NCI-H1092 treated with DMSO at 0.1 percent for 48 hours (cell line): ENCODE measurements at regions not wholly inside any gene's neighbourhood (a gene's known extent, or its start where the extent isn't known, plus 50 kb on each side); places are given as distances from the start of the nearest gene placed in this dataset.
A peak's percentile ranks its signal among the peaks of the same experiment; 100 is the strongest.
"Not testable (repeated sequence)": the region's sequence is repeated elsewhere in the genome, so short reads cannot be mapped to it uniquely, and the experiment has no call there.

ENCODE experiments used
- DNase-seq: peaks from one replicate; lab custom pipeline; 2025; lab: John Stamatoyannopoulos, UW

GRCh38 chr9:78438211-78438610 is 141.3 kb downstream of the PSAT1 start:
- DNase-seq: no peak

GRCh38 chr9:78438780-78439179 is 141.9 kb downstream of the PSAT1 start:
- no peak for DNase-seq

DNA sequence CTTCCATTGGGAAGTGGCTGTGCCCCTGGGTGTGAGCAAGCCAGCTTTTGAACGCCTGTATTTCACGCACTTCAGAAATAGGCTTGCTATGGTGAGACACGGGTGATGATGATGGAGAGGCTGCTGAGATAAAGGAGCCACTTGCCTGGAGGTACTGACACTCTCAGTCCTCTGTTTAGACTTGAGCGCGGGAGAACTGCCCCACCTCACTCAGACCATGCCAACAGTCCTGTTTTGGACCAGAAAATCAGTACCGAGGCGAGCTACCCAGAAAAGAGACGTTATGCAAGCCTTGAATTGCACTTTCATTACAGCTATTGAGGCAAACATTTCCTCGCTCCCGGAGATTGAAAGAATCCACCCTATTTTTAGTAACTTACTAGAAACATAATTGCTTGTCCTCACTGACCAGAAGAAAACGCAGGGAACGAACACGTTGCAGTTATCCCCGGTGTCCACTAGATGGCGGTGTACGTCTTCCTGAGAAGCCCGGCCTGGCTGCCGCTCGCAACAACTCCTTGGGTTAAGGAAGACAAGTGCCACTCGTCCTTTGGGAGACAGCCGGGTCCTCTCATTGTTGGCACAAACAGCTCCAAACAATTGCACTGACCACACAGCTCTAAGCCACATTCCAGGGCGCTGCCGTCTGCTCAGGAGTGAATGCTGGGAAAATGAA is 142.4 kb downstream of the PSAT1 start:
- DNase-seq: peak; percentile 69

DNA sequence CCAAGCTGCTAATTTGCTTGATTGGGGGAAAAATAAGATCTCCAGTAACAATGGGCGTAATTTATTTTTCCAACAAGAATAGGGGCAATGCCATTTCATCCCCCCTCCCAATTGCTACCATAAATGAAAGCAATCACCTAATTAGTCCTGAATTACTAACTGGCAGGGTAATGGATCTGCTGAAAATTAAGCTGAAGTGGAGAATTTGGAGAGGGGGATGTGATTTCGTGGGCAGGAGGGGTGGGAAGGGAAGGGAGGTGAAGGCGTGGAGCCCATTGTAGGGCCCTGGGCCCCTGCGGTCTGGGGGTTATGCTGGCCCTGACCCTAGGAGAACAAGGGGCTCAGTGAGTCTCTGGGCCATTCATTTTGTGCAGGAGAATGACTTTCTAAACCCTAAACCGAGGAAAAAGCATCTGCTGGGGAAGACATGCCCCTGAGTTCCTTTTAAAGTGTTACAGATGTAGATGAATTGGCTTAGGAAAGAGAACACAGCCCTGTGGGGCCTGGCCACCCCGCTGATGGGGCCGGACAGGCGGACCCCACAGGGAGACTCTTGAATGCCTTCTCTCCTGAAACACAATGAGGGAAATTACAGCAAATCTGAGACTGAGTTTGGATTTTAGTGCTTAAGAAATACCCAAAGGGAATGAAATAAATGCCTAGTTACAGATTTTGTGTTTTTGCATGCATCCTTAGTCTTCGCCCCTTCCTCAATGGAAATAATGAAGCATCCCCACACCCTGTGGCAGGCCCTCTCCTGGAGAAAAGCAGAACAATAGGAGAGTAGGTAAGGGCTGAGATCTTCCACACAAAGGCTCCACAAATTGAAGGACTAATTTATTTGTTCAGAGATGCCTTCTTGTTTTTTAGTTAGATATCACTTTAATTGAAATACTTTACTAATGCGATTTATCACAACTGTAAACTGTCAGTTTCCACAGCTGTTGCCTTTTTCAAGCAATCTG is 143.2 kb downstream of the PSAT1 start:
- no peak for DNase-seq

DNA sequence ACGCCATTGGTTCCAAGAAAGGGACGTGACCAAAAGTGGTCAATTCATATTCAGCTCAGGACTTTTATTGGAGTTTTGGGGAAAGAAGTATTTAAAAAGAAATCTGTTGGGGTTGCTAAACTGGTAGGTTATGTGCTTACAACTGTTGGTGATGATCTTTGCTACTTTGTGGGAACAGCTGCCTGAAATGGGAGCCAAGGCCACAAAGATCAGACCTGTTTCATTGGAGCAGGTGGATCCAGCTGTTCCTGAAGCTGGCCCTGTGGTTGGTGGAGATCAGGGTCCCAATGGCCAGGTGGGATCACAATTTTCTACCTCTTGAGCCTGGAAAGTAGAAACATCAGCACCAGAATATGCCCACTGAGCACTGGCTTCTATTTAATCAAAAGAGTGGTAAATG is 144.5 kb downstream of the PSAT1 start:
- DNase-seq: no peak

GRCh38 chr9:78441822-78442431 is 145.0 kb downstream of the PSAT1 start:
- no peak for DNase-seq

DNA sequence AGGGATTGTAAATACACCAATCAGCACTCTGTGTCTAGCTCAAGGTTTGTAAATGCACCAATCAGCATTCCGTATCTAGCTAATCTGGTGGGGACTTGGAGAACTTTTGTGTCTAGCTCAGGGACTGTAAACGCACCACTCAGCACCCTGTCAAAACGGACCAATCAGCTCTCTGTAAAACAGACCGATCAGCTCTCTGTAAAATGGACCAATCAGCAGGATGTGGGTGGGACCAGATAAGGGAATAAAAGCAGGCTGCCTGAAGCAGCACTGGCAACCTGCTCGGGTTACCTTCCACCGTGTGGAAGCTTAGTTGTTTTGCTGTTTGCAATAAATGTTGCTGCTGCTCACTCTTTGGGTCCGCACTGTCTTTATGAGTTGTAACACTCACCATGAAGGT is 145.7 kb downstream of the PSAT1 start:
- not testable (repeated sequence) for DNase-seq

GRCh38 chr9:78443946-78444345 is 147.0 kb downstream of the PSAT1 start:
- no peak for DNase-seq

DNA sequence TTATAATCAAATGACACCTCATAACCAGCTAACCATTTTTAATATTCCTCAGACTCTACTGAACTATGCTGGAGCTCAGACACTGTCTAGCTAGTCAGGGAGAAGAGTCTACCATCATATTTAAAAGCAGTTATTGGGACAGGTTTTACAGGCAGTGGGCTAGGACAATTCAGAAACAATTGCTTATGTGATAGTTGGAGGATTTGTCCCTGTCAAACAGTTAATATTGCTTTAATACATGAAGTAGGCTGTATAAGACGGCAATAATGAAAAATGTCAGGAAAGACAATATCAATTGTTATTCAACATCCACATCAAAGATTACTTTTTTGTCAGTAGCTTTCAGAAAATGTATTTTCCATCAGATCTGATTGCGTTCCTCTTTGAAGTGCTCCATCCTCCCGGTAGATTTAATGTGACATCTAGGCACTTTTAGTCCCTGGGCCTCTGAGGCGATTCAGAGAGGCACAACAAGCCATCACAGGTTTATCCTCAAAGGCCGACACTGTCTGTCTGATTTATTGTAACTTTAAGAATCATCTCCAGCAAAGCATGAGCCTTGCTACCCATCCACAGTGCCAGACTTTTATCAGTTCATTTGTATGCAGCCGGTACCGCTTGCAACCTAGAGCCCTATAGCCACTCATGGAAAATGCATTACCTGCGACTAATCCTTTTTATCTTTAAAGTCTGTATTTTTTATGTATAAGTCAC is 152.2 kb downstream of the PSAT1 start:
- no peak for DNase-seq

GRCh38 chr9:78453450-78453849 is 156.5 kb downstream of the PSAT1 start:
- DNase-seq: no peak

DNA sequence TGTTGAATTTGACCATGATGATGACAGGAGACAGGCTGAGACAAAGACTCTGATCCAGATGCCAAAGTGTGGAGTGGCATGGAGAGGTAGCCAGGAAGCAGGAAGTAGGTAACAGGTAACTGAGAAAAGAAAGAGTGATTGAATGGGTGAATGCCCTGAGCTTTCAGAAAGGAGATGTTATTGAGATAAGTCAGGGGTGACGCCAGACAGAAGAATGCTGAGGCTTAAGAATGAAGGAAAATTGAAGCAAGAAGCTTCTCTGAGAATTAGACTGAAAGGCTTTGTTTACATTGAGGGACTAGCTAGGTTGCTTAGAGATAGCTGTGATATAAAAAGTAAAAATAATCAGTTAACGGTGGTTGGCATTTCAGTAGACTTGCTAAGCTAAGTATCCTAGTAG is 165.7 kb downstream of the PSAT1 start:
- DNase-seq: no peak

- DNase-seq: no peak
Observed at GRCh38 chr9:78463750-78464149, 166.8 kb downstream of the PSAT1 start.

DNA sequence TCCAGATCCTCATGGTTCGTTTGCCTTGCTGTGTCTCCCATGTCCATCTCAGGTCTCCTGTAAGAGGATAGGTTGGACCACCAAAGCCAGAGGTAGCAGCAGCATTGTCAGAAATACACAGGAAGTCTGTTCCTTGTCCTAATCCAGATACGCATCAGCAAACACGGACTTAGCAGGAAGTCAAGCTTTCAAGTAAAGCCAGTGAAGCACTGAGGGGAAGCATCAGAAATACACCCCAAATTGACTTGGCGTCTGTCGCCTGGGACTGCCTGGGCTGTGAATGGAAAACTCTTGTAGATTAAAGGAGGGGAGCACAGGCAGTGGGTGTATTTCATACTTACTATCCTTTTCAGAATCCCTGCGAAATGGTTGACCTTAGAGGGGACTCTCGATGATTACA is 171.3 kb downstream of the PSAT1 start:
- no peak for DNase-seq

- DNase-seq: no peak
Observed at GRCh38 chr9:78468974-78469576, 172.2 kb downstream of the PSAT1 start.

DNA sequence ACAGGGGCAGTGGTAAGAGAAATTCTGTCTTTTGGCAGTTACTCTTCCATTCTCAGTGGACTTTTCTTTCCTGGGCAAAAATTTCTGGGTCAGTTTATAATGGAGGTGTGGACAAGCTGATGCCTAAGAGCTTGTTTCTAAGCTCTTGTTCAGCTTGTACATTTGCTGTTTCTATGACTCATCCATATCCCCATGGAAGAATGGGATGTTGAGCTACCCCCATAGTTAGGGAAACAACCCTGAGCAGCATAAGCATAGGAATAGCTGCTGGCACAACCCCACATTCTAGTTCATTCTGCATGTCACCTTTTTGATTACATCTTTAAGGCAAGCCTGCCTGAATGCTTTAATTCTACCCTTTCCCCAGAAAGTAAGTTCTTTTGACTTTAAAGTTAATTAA is 173.3 kb downstream of the PSAT1 start:
- no peak for DNase-seq

- no peak for DNase-seq
Observed at GRCh38 chr9:78470741-78471140, 173.8 kb downstream of the PSAT1 start.

GRCh38 chr9:78472111-78472510 is 175.2 kb downstream of the PSAT1 start:
- no peak for DNase-seq

DNA sequence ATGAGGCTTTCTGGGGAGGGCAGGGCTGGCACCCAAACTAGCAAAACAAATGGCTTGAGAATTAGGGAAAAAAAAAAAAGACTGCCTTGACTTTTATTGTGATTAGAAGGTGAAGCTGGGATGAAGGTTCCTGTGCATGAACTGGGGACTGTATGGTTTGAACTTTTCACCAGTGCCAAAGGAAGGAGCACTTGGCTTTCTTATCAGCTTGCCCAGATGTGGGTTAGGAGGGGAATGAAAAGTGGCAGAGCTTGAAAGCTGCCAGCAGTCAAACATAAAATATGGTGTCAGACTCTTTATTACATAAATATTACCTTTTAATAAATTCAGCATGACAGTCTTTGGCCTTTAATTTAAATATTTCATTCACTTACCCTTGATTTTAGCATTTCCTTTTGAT is 182.5 kb downstream of the PSAT1 start:
- no peak for DNase-seq

DNA sequence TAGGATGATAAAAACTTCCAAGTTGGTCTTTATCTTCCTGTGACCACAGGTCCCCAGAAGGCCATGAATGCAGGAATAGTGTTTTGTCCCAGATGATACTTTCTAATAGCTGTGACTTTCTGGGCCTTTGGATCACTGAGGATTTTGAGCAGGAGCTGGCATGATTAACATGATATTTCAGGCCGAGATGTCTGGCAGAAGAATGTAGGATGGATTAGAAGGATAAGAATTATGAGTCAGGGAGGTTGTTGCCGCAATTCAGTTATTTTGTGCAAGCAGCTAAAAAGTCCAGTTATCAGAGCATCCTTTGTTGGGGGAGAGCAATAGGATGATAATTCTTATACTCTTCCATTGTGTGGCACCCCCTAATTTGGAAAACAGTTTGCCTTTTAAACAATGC is 189.7 kb downstream of the PSAT1 start:
- no peak for DNase-seq

- no peak for DNase-seq
Observed at GRCh38 chr9:78490231-78490630, 193.3 kb downstream of the PSAT1 start.

- no peak for DNase-seq
Observed at GRCh38 chr9:78491402-78491801, 194.5 kb downstream of the PSAT1 start.
